ENCODE measurements at regions not wholly inside any gene's neighbourhood (a gene's known extent, or its start where the extent isn't known, plus 50 kb on each side); places are given as distances from the start of the nearest gene placed in this dataset.
A peak's percentile ranks its signal among the peaks of the same experiment; 100 is the strongest.

DNA sequence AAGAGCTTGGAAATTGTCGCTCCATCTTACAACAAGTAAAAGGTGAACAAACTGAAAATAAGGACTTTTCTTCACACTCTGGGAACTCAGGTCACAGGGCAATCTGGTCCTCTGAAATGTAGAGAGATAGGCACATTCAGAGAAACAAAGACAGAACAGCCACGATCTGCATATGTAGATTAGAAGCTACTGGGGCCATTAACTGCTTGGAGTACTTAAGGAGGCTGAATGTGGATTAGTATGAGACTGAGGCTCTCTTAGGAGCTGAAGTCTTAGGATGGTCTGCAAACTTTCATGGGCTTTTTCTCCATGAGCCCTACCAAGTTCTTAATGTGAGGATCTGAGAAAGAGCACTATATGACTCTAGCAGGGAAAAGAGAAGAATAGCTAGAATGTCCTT lies 265.3 kb upstream of the NXPH2 start:
- TF ChIP-seq RAD21 (IDR thresholded peaks at IDR 0.05; ENCODE audit: low read depth), result no peak
- no peak for TF ChIP-seq TEAD4 (IDR thresholded peaks at IDR 0.05)
- TF ChIP-seq, protein P1, sequence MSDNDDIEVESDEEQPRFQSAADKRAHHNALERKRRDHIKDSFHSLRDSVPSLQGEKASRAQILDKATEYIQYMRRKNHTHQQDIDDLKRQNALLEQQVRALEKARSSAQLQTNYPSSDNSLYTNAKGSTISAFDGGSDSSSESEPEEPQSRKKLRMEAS (IDR thresholded peaks at IDR 0.05), result no peak
- no peak for TF ChIP-seq USF1 (IDR thresholded peaks at IDR 0.05)
- no peak for TF ChIP-seq REST (IDR thresholded peaks at IDR 0.05; ENCODE audit: low read depth)
- TF ChIP-seq EP300 (IDR thresholded peaks at IDR 0.05; ENCODE audit: borderline replicate concordance), result no peak
- TF ChIP-seq CEBPB (IDR thresholded peaks at IDR 0.05), result no peak
- TF ChIP-seq FOXM1 (IDR thresholded peaks at IDR 0.05; ENCODE audit: borderline replicate concordance, low read depth), result no peak
- TF ChIP-seq TCF12 (IDR thresholded peaks at IDR 0.05; ENCODE audit: low read depth), result no peak
- no peak for TF ChIP-seq CREB1 (IDR thresholded peaks at IDR 0.05; ENCODE audit: low read depth)
- no peak for TF ChIP-seq TAF1 (IDR thresholded peaks at IDR 0.05; ENCODE audit: low read depth)
- no peak for TF ChIP-seq EGR1 (IDR thresholded peaks at IDR 0.05)
- no peak for TF ChIP-seq YY1 (IDR thresholded peaks at IDR 0.05; ENCODE audit: low read depth)
- TF ChIP-seq ZBTB7A (IDR thresholded peaks at IDR 0.05; ENCODE audit: low read depth), result no peak
- TF ChIP-seq NFIC (IDR thresholded peaks at IDR 0.05), result no peak

- TF ChIP-seq NFIC (IDR thresholded peaks at IDR 0.05), result no peak
- TF ChIP-seq TAF1 (IDR thresholded peaks at IDR 0.05; ENCODE audit: low read depth), result no peak
- TF ChIP-seq YY1 (IDR thresholded peaks at IDR 0.05; ENCODE audit: low read depth), result no peak
- TF ChIP-seq REST (IDR thresholded peaks at IDR 0.05; ENCODE audit: low read depth), result no peak
- no peak for TF ChIP-seq ZBTB7A (IDR thresholded peaks at IDR 0.05; ENCODE audit: low read depth)
- TF ChIP-seq RAD21 (IDR thresholded peaks at IDR 0.05; ENCODE audit: low read depth), result no peak
- no peak for TF ChIP-seq TEAD4 (IDR thresholded peaks at IDR 0.05)
- TF ChIP-seq FOXM1 (IDR thresholded peaks at IDR 0.05; ENCODE audit: borderline replicate concordance, low read depth), result no peak
- TF ChIP-seq USF1 (IDR thresholded peaks at IDR 0.05), result no peak
- TF ChIP-seq TCF12 (IDR thresholded peaks at IDR 0.05; ENCODE audit: low read depth), result no peak
- TF ChIP-seq EP300 (IDR thresholded peaks at IDR 0.05; ENCODE audit: borderline replicate concordance), result no peak
- TF ChIP-seq EGR1 (IDR thresholded peaks at IDR 0.05), result no peak
- no peak for TF ChIP-seq CEBPB (IDR thresholded peaks at IDR 0.05)
- TF ChIP-seq, protein P1 (IDR thresholded peaks at IDR 0.05), result no peak
- no peak for TF ChIP-seq CREB1 (IDR thresholded peaks at IDR 0.05; ENCODE audit: low read depth)
Observed at GRCh38 chr2:139034064-139034463, 253.9 kb upstream of the NXPH2 start.

GRCh38 chr2:139033300-139033699 lies 253.1 kb upstream of the NXPH2 start:
- TF ChIP-seq USF1 (IDR thresholded peaks at IDR 0.05), result no peak

DNA sequence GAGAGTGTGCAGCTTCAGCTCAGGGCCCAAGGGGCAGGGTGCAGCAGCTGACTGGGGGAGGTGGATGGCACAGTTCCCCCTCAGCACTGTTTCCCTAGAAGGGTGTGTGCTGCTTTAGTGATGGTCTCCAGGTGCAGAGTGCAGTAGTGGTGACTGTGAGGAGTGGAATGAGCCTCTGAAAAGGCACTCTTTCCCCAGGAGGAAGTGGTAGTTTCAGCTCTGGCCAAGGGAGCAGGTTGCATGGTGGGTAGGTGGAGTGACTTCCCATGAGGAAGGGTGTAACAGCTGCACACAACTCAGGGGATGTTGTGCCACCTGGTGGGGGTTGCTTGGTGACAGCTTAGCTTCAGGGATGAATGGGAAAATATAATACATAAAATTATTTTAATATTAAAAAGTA lies 251.5 kb upstream of the NXPH2 start:
- TF ChIP-seq RAD21 (IDR thresholded peaks at IDR 0.05; ENCODE audit: low read depth) (peak; percentile 26; the same call in 1 of the 2 replicates), ZBTB7A (IDR thresholded peaks at IDR 0.05; ENCODE audit: low read depth) (no peak)

- TF ChIP-seq FOXM1 (IDR thresholded peaks at IDR 0.05; ENCODE audit: borderline replicate concordance, low read depth) (no peak), EGR1 (IDR thresholded peaks at IDR 0.05) (no peak), NFIC (IDR thresholded peaks at IDR 0.05) (no peak), USF1 (IDR thresholded peaks at IDR 0.05) (no peak), ZBTB7A (IDR thresholded peaks at IDR 0.05; ENCODE audit: low read depth) (no peak), CREB1 (IDR thresholded peaks at IDR 0.05; ENCODE audit: low read depth) (no peak), EP300 (IDR thresholded peaks at IDR 0.05; ENCODE audit: borderline replicate concordance) (no peak), TAF1 (IDR thresholded peaks at IDR 0.05; ENCODE audit: low read depth) (no peak), RAD21 (IDR thresholded peaks at IDR 0.05; ENCODE audit: low read depth) (no peak), TEAD4 (IDR thresholded peaks at IDR 0.05) (no peak), YY1 (IDR thresholded peaks at IDR 0.05; ENCODE audit: low read depth) (no peak), REST (IDR thresholded peaks at IDR 0.05; ENCODE audit: low read depth) (no peak), TCF12 (IDR thresholded peaks at IDR 0.05; ENCODE audit: low read depth) (no peak), CEBPB (IDR thresholded peaks at IDR 0.05) (no peak)
- TF ChIP-seq, protein P1 (IDR thresholded peaks at IDR 0.05), result no peak
Observed at GRCh38 chr2:139020287-139020686, 240.1 kb upstream of the NXPH2 start.

Data from Ishikawa (cell line).